ENCODE measurements at regions not wholly inside any gene's neighbourhood (a gene's known extent, or its start where the extent isn't known, plus 50 kb on each side); places are given as distances from the start of the nearest gene placed in this dataset.

DNA sequence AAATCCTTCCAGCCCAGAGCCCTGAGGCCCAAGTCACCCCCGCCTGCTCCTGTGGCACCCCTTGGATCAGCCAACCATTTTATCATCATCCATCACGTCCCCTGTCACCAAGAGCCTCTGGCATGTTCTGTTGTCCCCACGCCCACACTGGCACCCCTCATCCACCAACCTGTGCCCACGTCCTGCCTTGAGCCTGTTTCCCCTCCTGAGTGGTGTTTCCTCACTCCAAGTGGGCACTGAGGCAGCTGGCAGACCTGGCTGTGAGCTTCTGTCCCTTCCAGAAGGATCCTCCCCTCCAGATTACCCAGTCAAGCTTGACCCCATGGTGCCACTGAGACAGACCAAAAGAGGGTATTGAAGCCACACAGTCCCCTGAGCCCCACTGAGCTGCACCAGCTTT, 71.4 kb upstream of the ANTXRL start:
- Histone ChIP-seq H3K4me1 (ENCODE audit: control insufficient read depth, extremely low read depth, insufficient read depth, low read length) (no peaks in the 10 kb centered on the region), H4K20me1 (replicated peaks; ENCODE audit: control insufficient read depth, extremely low read depth, insufficient read depth, low read length) (no peaks in the 10 kb centered on the region), H3K4me3 (replicated peaks in 1 of 3; ENCODE audit: insufficient read depth in 1 of 3, low read depth in 1 of 3, low read length in 3 of 3) (no peak overlapping the region), H3K27ac (ENCODE audit: insufficient read depth, low read depth, low read length) (no peak overlapping the region), H3K9me1 (replicated peaks; ENCODE audit: control insufficient read depth, extremely low read depth, insufficient read depth, low read length) (no peaks in the 10 kb centered on the region), H2AFZ (ENCODE audit: low read depth, low read length) (no peak overlapping the region), H3K4me2 (ENCODE audit: insufficient read depth, low read length) (no peak overlapping the region), H3K9me3 (replicated peaks; ENCODE audit: control insufficient read depth, insufficient read depth, low read length) (no peaks in the 10 kb centered on the region), H3K79me2 (ENCODE audit: control insufficient read depth, insufficient read depth, low read length) (no peaks in the 10 kb centered on the region), H3K36me3 (ENCODE audit: control insufficient read depth in 2 of 2, extremely low read depth in 1 of 2, insufficient read depth in 2 of 2, low read length in 2 of 2) (no peaks in the 10 kb centered on the region), H3K27me3 (ENCODE audit: control insufficient read depth in 2 of 2, insufficient read depth in 2 of 2, low read length in 2 of 2) (no peaks in the 10 kb centered on the region), H3K9ac (replicated peaks; ENCODE audit: extremely low read depth, insufficient read depth, low read length) (no peak overlapping the region)
- CTCF ChIA-PET = no interaction called here
- intact Hi-C loops (cut with micrococcal nuclease) = no loop called here
- no peak for DNase-seq (ENCODE audit: low read depth, low spot score)
- FAIRE-seq = no peak
- dilution Hi-C loops (cut with MboI; ENCODE audit: extremely low pct_ligation_motif_present, low sequenced_read_pairs) = no loop called here
- TF ChIP-seq MYC (IDR thresholded peaks at IDR 0.05; ENCODE audit: low read depth, low read length) (no peak), POLR2AphosphoS5 (IDR thresholded peaks at IDR 0.05; ENCODE audit: insufficient read depth, low read depth, low read length) (no peak), GATA2 (IDR thresholded peaks at IDR 0.05; ENCODE audit: insufficient read depth, insufficient read length, low read depth, low read length) (no peak), POLR2A (IDR thresholded peaks at IDR 0.05; ENCODE audit: low read depth, low read length) (no peak), EZH2 (IDR thresholded peaks at IDR 0.05; ENCODE audit: borderline replicate concordance, low read depth, low read length, severe bottlenecking) (no peak), FOS (IDR thresholded peaks at IDR 0.05; ENCODE audit: borderline replicate concordance, insufficient read depth, low read length) (no peak), JUN (IDR thresholded peaks at IDR 0.05; ENCODE audit: borderline replicate concordance, insufficient read depth, insufficient read length, low read depth) (no peak)
- TF ChIP-seq, protein P1, sequence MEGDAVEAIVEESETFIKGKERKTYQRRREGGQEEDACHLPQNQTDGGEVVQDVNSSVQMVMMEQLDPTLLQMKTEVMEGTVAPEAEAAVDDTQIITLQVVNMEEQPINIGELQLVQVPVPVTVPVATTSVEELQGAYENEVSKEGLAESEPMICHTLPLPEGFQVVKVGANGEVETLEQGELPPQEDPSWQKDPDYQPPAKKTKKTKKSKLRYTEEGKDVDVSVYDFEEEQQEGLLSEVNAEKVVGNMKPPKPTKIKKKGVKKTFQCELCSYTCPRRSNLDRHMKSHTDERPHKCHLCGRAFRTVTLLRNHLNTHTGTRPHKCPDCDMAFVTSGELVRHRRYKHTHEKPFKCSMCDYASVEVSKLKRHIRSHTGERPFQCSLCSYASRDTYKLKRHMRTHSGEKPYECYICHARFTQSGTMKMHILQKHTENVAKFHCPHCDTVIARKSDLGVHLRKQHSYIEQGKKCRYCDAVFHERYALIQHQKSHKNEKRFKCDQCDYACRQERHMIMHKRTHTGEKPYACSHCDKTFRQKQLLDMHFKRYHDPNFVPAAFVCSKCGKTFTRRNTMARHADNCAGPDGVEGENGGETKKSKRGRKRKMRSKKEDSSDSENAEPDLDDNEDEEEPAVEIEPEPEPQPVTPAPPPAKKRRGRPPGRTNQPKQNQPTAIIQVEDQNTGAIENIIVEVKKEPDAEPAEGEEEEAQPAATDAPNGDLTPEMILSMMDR (IDR thresholded peaks at IDR 0.05; ENCODE audit: extremely low read depth in 1 of 2, insufficient read depth in 1 of 2, low read depth in 1 of 2, low read length in 2 of 2) = no peak
- TF ChIP-seq, protein P2, sequence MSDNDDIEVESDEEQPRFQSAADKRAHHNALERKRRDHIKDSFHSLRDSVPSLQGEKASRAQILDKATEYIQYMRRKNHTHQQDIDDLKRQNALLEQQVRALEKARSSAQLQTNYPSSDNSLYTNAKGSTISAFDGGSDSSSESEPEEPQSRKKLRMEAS (IDR thresholded peaks at IDR 0.05; ENCODE audit: insufficient read depth, insufficient read length) = no peak
- POLR2A ChIA-PET = no interaction called here
- no TSS peak for BruUV-seq (replicated peaks)

Data from endothelial cell of umbilical vein (primary cell).